ENCODE measurements at regions not wholly inside any gene's neighbourhood (a gene's known extent, or its start where the extent isn't known, plus 50 kb on each side); places are given as distances from the start of the nearest gene placed in this dataset.

- no peaks in the 10 kb centered on the region for H3K27me3 ChIP-seq (replicated peaks in 1 of 4; ENCODE audit: control extremely low read depth in 1 of 4, control insufficient read depth in 3 of 4, insufficient read depth in 4 of 4, low read length in 3 of 4)
- H3K36me3 ChIP-seq (replicated peaks in 1 of 2; ENCODE audit: control extremely low read depth in 1 of 2, control insufficient read depth in 1 of 2, extremely low read depth in 1 of 2, insufficient read depth in 2 of 2, low read length in 1 of 2) = no peaks in the 10 kb centered on the region
- no peaks in the 10 kb centered on the region for H4K20me1 ChIP-seq (ENCODE audit: control insufficient read depth, insufficient read depth, low read length, poor library complexity, severe bottlenecking)
- ATAC-seq (ENCODE audit: low read depth) (no peak), DNase-seq (no peak)
- no peaks in the 10 kb centered on the region for H3K79me2 ChIP-seq (ENCODE audit: control insufficient read depth, insufficient read depth, low read length)
- ChIA-PET POLR2A (no interaction called here), CTCF (no interaction called here)
- intact Hi-C loops (cut with micrococcal nuclease) = no loop called here
- H3K4me2 ChIP-seq (replicated peaks; ENCODE audit: low read depth, low read length, poor library complexity, severe bottlenecking) = no peak overlapping the region
- no peak overlapping the region for H3K9ac ChIP-seq (ENCODE audit: low read length)
- no peak overlapping the region for H3K4me3 ChIP-seq (ENCODE audit: control extremely low read depth in 1 of 5, extremely low read depth in 1 of 5, insufficient read depth in 1 of 5, low read depth in 2 of 5, low read length in 4 of 5)
- peaks cover 14% of the 10 kb centered on the region for H3K9me3 Mint-ChIP-seq (ENCODE audit: insufficient read depth)
- no peaks in the 10 kb centered on the region for H3K27me3 Mint-ChIP-seq
- H3K4me1 ChIP-seq (ENCODE audit: control insufficient read depth in 2 of 2, insufficient read depth in 2 of 2, low read length in 2 of 2) = no peaks in the 10 kb centered on the region
- H3K9me3 ChIP-seq (ENCODE audit: control extremely low read depth in 1 of 3, control insufficient read depth in 2 of 3, insufficient read depth in 1 of 3, low read length in 2 of 3) = no peaks in the 10 kb centered on the region
- H3K4me3 Mint-ChIP-seq = no peak overlapping the region
- no peaks in the 10 kb centered on the region for H3K4me1 Mint-ChIP-seq
- no peak overlapping the region for H3K27ac Mint-ChIP-seq
- TF ChIP-seq, protein P1, sequence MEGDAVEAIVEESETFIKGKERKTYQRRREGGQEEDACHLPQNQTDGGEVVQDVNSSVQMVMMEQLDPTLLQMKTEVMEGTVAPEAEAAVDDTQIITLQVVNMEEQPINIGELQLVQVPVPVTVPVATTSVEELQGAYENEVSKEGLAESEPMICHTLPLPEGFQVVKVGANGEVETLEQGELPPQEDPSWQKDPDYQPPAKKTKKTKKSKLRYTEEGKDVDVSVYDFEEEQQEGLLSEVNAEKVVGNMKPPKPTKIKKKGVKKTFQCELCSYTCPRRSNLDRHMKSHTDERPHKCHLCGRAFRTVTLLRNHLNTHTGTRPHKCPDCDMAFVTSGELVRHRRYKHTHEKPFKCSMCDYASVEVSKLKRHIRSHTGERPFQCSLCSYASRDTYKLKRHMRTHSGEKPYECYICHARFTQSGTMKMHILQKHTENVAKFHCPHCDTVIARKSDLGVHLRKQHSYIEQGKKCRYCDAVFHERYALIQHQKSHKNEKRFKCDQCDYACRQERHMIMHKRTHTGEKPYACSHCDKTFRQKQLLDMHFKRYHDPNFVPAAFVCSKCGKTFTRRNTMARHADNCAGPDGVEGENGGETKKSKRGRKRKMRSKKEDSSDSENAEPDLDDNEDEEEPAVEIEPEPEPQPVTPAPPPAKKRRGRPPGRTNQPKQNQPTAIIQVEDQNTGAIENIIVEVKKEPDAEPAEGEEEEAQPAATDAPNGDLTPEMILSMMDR (IDR thresholded peaks at IDR 0.05) = no peak
- TF ChIP-seq EZH2 (IDR thresholded peaks at IDR 0.05; ENCODE audit: borderline replicate concordance, insufficient read depth, low read depth, low read length, poor library complexity, severe bottlenecking) = no peak
- 89% methylated on average over 3 of the region's 6 CpGs for WGBS (ENCODE audit: insufficient coverage)
- no peak overlapping the region for H2AFZ ChIP-seq (ENCODE audit: insufficient read depth, low read depth, low read length, poor library complexity, severe bottlenecking)
- no peak overlapping the region for H3K27ac ChIP-seq (ENCODE audit: low read length in 2 of 2)
Observed at GRCh38 chr5:25881318-25882036, 1156.9 kb downstream of the CDH9 start.

DNA sequence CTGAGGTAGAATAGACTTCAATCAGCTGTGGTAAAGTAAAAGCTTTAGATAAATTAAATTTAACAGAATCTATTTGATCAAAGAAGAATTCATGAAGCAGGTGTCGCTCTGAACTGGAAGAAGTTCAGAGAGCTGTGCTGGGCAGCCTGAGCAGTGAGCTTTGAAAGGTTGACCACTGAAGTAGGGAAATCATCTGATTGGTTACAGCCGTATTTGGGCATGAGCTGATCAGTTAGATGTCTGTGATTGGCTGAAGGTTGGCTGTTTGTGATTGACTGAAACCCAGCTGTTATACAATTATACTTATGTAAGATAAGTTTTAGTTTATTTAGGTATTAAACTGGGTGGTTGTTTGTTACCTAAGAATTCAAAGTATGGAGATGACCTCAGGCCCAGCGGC, 1174.6 kb downstream of the CDH9 start:
- Histone ChIP-seq H3K9ac (ENCODE audit: low read length) (no peak overlapping the region), H4K20me1 (ENCODE audit: control insufficient read depth, insufficient read depth, low read length, poor library complexity, severe bottlenecking) (no peaks in the 10 kb centered on the region), H3K9me3 (ENCODE audit: control extremely low read depth in 1 of 3, control insufficient read depth in 2 of 3, insufficient read depth in 1 of 3, low read length in 2 of 3) (peaks cover 0 to 7% (median 0%) of the 10 kb centered on the region in 3 donors), H3K27ac (ENCODE audit: low read length in 2 of 2) (no peak overlapping the region), H2AFZ (ENCODE audit: insufficient read depth, low read depth, low read length, poor library complexity, severe bottlenecking) (no peak overlapping the region), H3K27me3 (replicated peaks in 1 of 4; ENCODE audit: control extremely low read depth in 1 of 4, control insufficient read depth in 3 of 4, insufficient read depth in 4 of 4, low read length in 3 of 4) (no peaks in the 10 kb centered on the region), H3K4me1 (ENCODE audit: control insufficient read depth in 2 of 2, insufficient read depth in 2 of 2, low read length in 2 of 2) (no peaks in the 10 kb centered on the region), H3K4me3 (ENCODE audit: control extremely low read depth in 1 of 5, extremely low read depth in 1 of 5, insufficient read depth in 1 of 5, low read depth in 2 of 5, low read length in 4 of 5) (no peak overlapping the region), H3K79me2 (ENCODE audit: control insufficient read depth, insufficient read depth, low read length) (no peaks in the 10 kb centered on the region), H3K4me2 (replicated peaks; ENCODE audit: low read depth, low read length, poor library complexity, severe bottlenecking) (no peak overlapping the region), H3K36me3 (replicated peaks in 1 of 2; ENCODE audit: control extremely low read depth in 1 of 2, control insufficient read depth in 1 of 2, extremely low read depth in 1 of 2, insufficient read depth in 2 of 2, low read length in 1 of 2) (no peaks in the 10 kb centered on the region)
- no peaks in the 10 kb centered on the region for H3K4me1 Mint-ChIP-seq
- peaks cover 7% of the 10 kb centered on the region for H3K9me3 Mint-ChIP-seq (ENCODE audit: insufficient read depth)
- no peaks in the 10 kb centered on the region for H3K27me3 Mint-ChIP-seq
- ChIA-PET CTCF (no interaction called here), POLR2A (no interaction called here)
- no peak overlapping the region for H3K4me3 Mint-ChIP-seq
- H3K27ac Mint-ChIP-seq = no peak overlapping the region
- intact Hi-C loops (cut with micrococcal nuclease) = no loop called here
- 67% methylated on average over 2 of the region's 3 CpGs for WGBS (ENCODE audit: insufficient coverage)
- no peak for ATAC-seq (ENCODE audit: low read depth)
- no peak for DNase-seq
- TF ChIP-seq EZH2 (IDR thresholded peaks at IDR 0.05; ENCODE audit: borderline replicate concordance, insufficient read depth, low read depth, low read length, poor library complexity, severe bottlenecking) = no peak
- TF ChIP-seq, protein P1 (IDR thresholded peaks at IDR 0.05) = no peak

Data from B cell (primary cell).